HCT116 (cell line): ENCODE measurements at regions not wholly inside any gene's neighbourhood (a gene's known extent, or its start where the extent isn't known, plus 50 kb on each side); places are given as distances from the start of the nearest gene placed in this dataset.

Experiments
- ATAC-seq: fragments of 200-7000 bp; cut with Tn5 transposase; 2 replicates; pipeline ENCODE4 v1.9.1; 2020; ENCODE audit warnings: mild to moderate bottlenecking, moderate library complexity
- BruUV-seq: library from RNA; stranded (reverse); fragments of 400-500 nt; replicated peaks from 2 replicates; lab custom pipeline; 2021; lab: Mats Ljungman, UMichigan
- CTCF ChIA-PET: fragments of 300-600 bp; sonication (Branson Sonifier 250); formaldehyde crosslinking; loops from one replicate; lab custom pipeline; 2021; ENCODE audit warnings: antibody characterized with exemption; lab: Charles Lee
- POLR2A ChIA-PET: fragments of 300-600, 350-600 bp; sonication (Branson Sonifier 250); formaldehyde crosslinking; loops from one replicate; lab custom pipeline; 2021; ENCODE audit warnings: antibody characterized with exemption; lab: Charles Lee
- RAD21 ChIA-PET, 2 experiments: fragments of 300-600 bp; sonication (Branson Sonifier 250); formaldehyde crosslinking; loops; one replicate each; lab custom pipeline; 2023; ENCODE audit warnings: low total read pairs in 2 of 2; ENCODE audit not compliant: uncharacterized antibody in 2 of 2, unreplicated experiment in 2 of 2, low non-redundant PET in 1 of 2; lab: Charles Lee
- DNase-seq: peaks from one replicate; pipeline ENCODE4 v3.0.0-alpha.2; 2010; ENCODE audit warnings: low read depth, low spot score
- H2AFZ ChIP-seq: fragments of 200-600 bp; shearing (Covaris generic), sonication (generic); 2 replicates; pipeline ENCODE4 v1.6.1; 2017; ENCODE audit warnings: low read depth, mixed run types, mixed read lengths, antibody characterized with exemption, low read length; ENCODE audit not compliant: poor library complexity, severe bottlenecking
- H3K27ac ChIP-seq: 2 replicates; pipeline ENCODE4 v1.5.1; 2012; ENCODE audit warnings: low read depth, low read length
- H3K27me3 ChIP-seq: fragments of 200-600 bp; sonication (generic); 2 replicates; pipeline ENCODE4 v1.6.1; 2016; ENCODE audit warnings: mixed run types, low read length, mixed read lengths; ENCODE audit not compliant: insufficient read depth
- H3K36me3 ChIP-seq, 2 experiments: fragments of 200-500 bp in 1 of 2; fragments of 200-600 bp in 1 of 2; sonication (Bioruptor generic) in 1 of 2; sonication (generic) in 1 of 2; 2 replicates each; pipeline versions ENCODE4 v1.5.1 to v1.6.1; 2014 to 2016; ENCODE audit warnings: low read length in 2 of 2, inconsistent platforms in 1 of 2, mixed read lengths in 1 of 2, mixed run types in 1 of 2; ENCODE audit not compliant: insufficient read depth in 2 of 2, control insufficient read depth in 1 of 2
- H3K4me1 ChIP-seq, 2 experiments: fragments of 200-600 bp in 1 of 2; sonication (generic) in 1 of 2; 2 replicates each; pipeline versions ENCODE4 v1.5.1 to v1.6.1; 2012 to 2017; ENCODE audit warnings: low read length in 2 of 2, inconsistent platforms in 1 of 2, mild to moderate bottlenecking in 1 of 2, mixed read lengths in 1 of 2, mixed run types in 1 of 2, moderate library complexity in 1 of 2; ENCODE audit not compliant: insufficient read depth in 2 of 2, control insufficient read depth in 1 of 2
- H3K4me2 ChIP-seq: fragments of 200-600 bp; sonication (generic); 2 replicates; pipeline ENCODE4 v1.6.1; 2017; ENCODE audit warnings: mixed run types, low read length, mixed read lengths
- H3K4me3 ChIP-seq, 2 experiments: fragments of 200-600 bp in 1 of 2; sonication (generic) in 1 of 2; replicated peaks in 1 of 2; 2 replicates each; pipeline ENCODE4 v1.5.1; 2011 to 2016; ENCODE audit warnings: low read length in 2 of 2, control low read depth in 1 of 2, low read depth in 1 of 2, mild to moderate bottlenecking in 1 of 2, mixed read lengths in 1 of 2, mixed run types in 1 of 2
- H3K79me2 ChIP-seq: fragments of 200-600 bp; sonication (generic); 2 replicates; pipeline ENCODE4 v1.6.1; 2017; ENCODE audit warnings: mild to moderate bottlenecking, mixed run types, low read length, moderate library complexity, mixed read lengths; ENCODE audit not compliant: insufficient read depth
- H3K9ac ChIP-seq: fragments of 200-600 bp; sonication (generic); 2 replicates; pipeline ENCODE4 v1.6.1; 2016; ENCODE audit warnings: low read length, mixed read lengths
- H3K9me2 ChIP-seq: fragments of 200-600 bp; sonication (generic), shearing (Covaris generic); 2 replicates; pipeline ENCODE4 v1.6.1; 2017; ENCODE audit warnings: mixed run types, mild to moderate bottlenecking, moderate library complexity; ENCODE audit not compliant: insufficient read depth
- H3K9me3 ChIP-seq, 2 experiments: fragments of 200-500 bp in 1 of 2; fragments of 200-600 bp in 1 of 2; sonication (Bioruptor generic) in 1 of 2; sonication (generic) in 1 of 2; 2 replicates each; pipeline ENCODE4 v1.6.1; 2014 to 2017; ENCODE audit warnings: low read length in 2 of 2, mixed read lengths in 2 of 2, inconsistent platforms in 1 of 2, low read depth in 1 of 2, mild to moderate bottlenecking in 1 of 2, mixed run types in 1 of 2, moderate library complexity in 1 of 2; ENCODE audit not compliant: control insufficient read depth in 1 of 2, insufficient read depth in 1 of 2
- H4K20me1 ChIP-seq: fragments of 200-600 bp; sonication (generic), shearing (Covaris generic); 2 replicates; pipeline ENCODE4 v1.6.1; 2017; ENCODE audit warnings: mixed run types, mild to moderate bottlenecking, moderate library complexity; ENCODE audit not compliant: insufficient read depth
- CEBPB ChIP-seq: IDR thresholded peaks from 2 replicates; pipeline ENCODE4 v1.6.1; 2012; ENCODE audit warnings: low read depth
- CTCF ChIP-seq, 3 experiments: fragments of 200-600 bp in 1 of 3; sonication (generic) in 1 of 3; IDR thresholded peaks in 2 of 3; conservative IDR thresholded peaks in 1 of 3; 2 replicates each; pipeline ENCODE4 v1.5.1; 2012 to 2017; ENCODE audit warnings: low read depth in 2 of 3, low read length in 2 of 3, antibody characterized with exemption in 1 of 3, borderline replicate concordance in 1 of 3, control low read depth in 1 of 3, mild to moderate bottlenecking in 1 of 3, mixed read lengths in 1 of 3, mixed run types in 1 of 3, moderate library complexity in 1 of 3; ENCODE audit not compliant: insufficient read depth in 1 of 3
- EGR1 ChIP-seq: IDR thresholded peaks from 2 replicates; pipeline ENCODE4 v1.6.1; 2012; ENCODE audit warnings: low read depth
- JUND ChIP-seq: IDR thresholded peaks from 2 replicates; pipeline ENCODE4 v1.6.1; 2012
- POLR2A ChIP-seq: IDR thresholded peaks from 2 replicates; pipeline ENCODE4 v1.7.0; 2011; ENCODE audit warnings: borderline replicate concordance; ENCODE audit not compliant: insufficient read depth, insufficient read length; ENCODE audit errors: extremely low read depth
- SIN3A ChIP-seq: IDR thresholded peaks from 2 replicates; pipeline ENCODE4 v1.6.1; 2012; ENCODE audit warnings: low read depth
- SP1 ChIP-seq: IDR thresholded peaks from 2 replicates; pipeline ENCODE4 v1.6.1; 2012; ENCODE audit warnings: low read depth
- TCF7L2 ChIP-seq: IDR thresholded peaks from 2 replicates; pipeline ENCODE4 v1.7.0; 2011; ENCODE audit warnings: borderline replicate concordance, inconsistent platforms; ENCODE audit not compliant: insufficient read depth, insufficient read length; ENCODE audit errors: extremely low read depth
- YY1 ChIP-seq: IDR thresholded peaks from 2 replicates; pipeline ENCODE4 v1.6.1; 2011; ENCODE audit warnings: low read length, low read depth, moderate library complexity, mild to moderate bottlenecking; ENCODE audit not compliant: insufficient replicate concordance; ENCODE audit errors: extremely low read depth
- ZFX ChIP-seq: fragments of 450-650 bp; IDR thresholded peaks from 2 replicates; pipeline ENCODE4 v1.6.1; 2017
- ZNF274 ChIP-seq: fragments of 200-500 bp; sonication (Bioruptor generic); IDR thresholded peaks from 2 replicates; pipeline ENCODE4 v1.6.1; 2014; ENCODE audit warnings: mild to moderate bottlenecking, low read depth, low read length, inconsistent platforms
- intact Hi-C: fragments of 100-400 bp; cut with micrococcal nuclease; formaldehyde crosslinking; loops from 2 replicates; pipeline ENCODE4 v1.10.0; 2022
- TF ChIP-seq, protein P1 (sequence below): IDR thresholded peaks from 2 replicates; pipeline ENCODE4 v1.6.1; 2012

DNA sequence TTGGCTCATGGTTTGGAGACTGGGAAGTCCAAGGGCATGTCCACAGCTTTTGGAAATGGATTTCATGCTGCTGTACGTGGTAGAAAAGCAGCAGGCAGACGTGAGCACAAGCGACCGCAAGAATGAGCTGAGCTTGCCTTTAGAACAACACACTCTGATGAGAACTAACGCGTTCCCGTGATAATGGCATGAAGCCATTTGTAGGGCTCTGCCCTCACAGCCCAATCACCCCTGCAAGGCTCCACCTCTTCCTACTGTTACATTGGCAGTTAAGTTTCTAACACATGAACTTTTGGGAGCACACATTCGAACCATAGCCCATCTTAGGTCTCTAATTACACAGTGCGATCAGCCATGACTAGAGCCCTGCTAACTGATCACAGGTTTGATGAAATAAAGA, 107.5 kb upstream of the TMEM170B start:
- no peak overlapping the region for H3K27ac ChIP-seq
- H2AFZ ChIP-seq, result no peak overlapping the region
- BruUV-seq, result no TSS peak
- H4K20me1 ChIP-seq, result no peaks in the 10 kb centered on the region
- DNase-seq (no peak), ATAC-seq (no peak)
- H3K4me2 ChIP-seq, result no peak overlapping the region
- H3K36me3 ChIP-seq, result no peaks in the 10 kb centered on the region
- H3K9me2 ChIP-seq, result no peaks in the 10 kb centered on the region
- no peaks in the 10 kb centered on the region for H3K27me3 ChIP-seq
- CTCF ChIA-PET, result no interaction called here
- RAD21 ChIA-PET, result no interaction called here
- POLR2A ChIA-PET, result no interaction called here
- intact Hi-C loops, result no loop called here
- H3K9ac ChIP-seq, result no peak overlapping the region
- H3K9me3 ChIP-seq, result no peaks in the 10 kb centered on the region
- TF ChIP-seq ZFX (no peak), ZNF274 (no peak), EGR1 (no peak), JUND (no peak), CTCF (IDR thresholded peaks at IDR 0.05 in 2 of 3, conservative IDR thresholded peaks at IDR 0.05 in 1 of 3; ENCODE audit: borderline replicate concordance in 1 of 3, insufficient read depth in 1 of 3, low read depth in 2 of 3, low read length in 2 of 3) (no peak), SIN3A (no peak), TCF7L2 (no peak), POLR2A (no peak), SP1 (no peak), YY1 (no peak), CEBPB (no peak)
- TF ChIP-seq, protein P1, sequence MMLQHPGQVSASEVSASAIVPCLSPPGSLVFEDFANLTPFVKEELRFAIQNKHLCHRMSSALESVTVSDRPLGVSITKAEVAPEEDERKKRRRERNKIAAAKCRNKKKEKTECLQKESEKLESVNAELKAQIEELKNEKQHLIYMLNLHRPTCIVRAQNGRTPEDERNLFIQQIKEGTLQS, result no peak
- no peak overlapping the region for H3K4me3 ChIP-seq
- peaks cover 10 to 36% of the 10 kb centered on the region in 2 experiments for H3K4me1 ChIP-seq
- no peaks in the 10 kb centered on the region for H3K79me2 ChIP-seq
